Body of pancreas (tissue), 4 donors: ENCODE measurements at regions not wholly inside any gene's neighbourhood (a gene's known extent, or its start where the extent isn't known, plus 50 kb on each side); places are given as distances from the start of the nearest gene placed in this dataset.
"Not testable (repeated sequence)": the region's sequence is repeated elsewhere in the genome, so short reads cannot be mapped to it uniquely, and the experiment has no call there.

ENCODE experiments used
- ATAC-seq: fragments of 150-250 bp; one replicate; pipeline ENCODE4 v1.9.1; 2016
- DNase-seq, 4 donors: peaks; one replicate each; pipeline ENCODE4 v3.0.0-alpha.2; 2019
- H3K27ac ChIP-seq, 4 donors: fragments of 200-600 bp; sonication (generic); 1 replicate in 3 of 4; 2 replicates in 1 of 4; pipeline versions ENCODE4 v1.5.1 to v1.6.1; 2016 to 2019; ENCODE audit warnings: mild to moderate bottlenecking in 1 of 4, mixed read lengths in 1 of 4, moderate library complexity in 1 of 4
- H3K27me3 ChIP-seq, 2 donors: fragments of 200-600 bp; sonication (generic); one replicate each; pipeline ENCODE4 v1.6.0; 2016; ENCODE audit warnings: mild to moderate bottlenecking in 1 of 2
- H3K36me3 ChIP-seq, 2 donors: fragments of 200-600 bp; sonication (generic); replicated peaks in 1 of 2; 2 replicates each; pipeline ENCODE4 v1.5.1; 2016; ENCODE audit warnings: low read depth in 2 of 2; ENCODE audit not compliant: insufficient read depth in 1 of 2
- H3K4me1 ChIP-seq: fragments of 200-600 bp; sonication (generic); one replicate; pipeline ENCODE4 v1.6.0; 2016
- H3K4me3 ChIP-seq, 2 donors: fragments of 200-600 bp; sonication (generic); 1 replicate in 1 of 2; 2 replicates in 1 of 2; pipeline ENCODE4 v1.5.1; 2016 to 2019
- H3K9me3 ChIP-seq, 3 donors: fragments of 200-600 bp; sonication (generic); 1 replicate in 2 of 3; 2 replicates in 1 of 3; pipeline ENCODE4 v1.5.1; 2016
- POLR2A ChIP-seq, 3 donors: fragments of 450-650 bp; IDR thresholded peaks; one replicate each; pipeline ENCODE4 v1.6.1; 2016; ENCODE audit warnings: antibody characterized with exemption in 3 of 3, mild to moderate bottlenecking in 2 of 3
- WGBS, 2 donors: methylation state at CpG; one replicate each; pipeline ENCODE4 v1.1.5; 2017; 5-methylcytosine and 5-hydroxymethylcytosine counted together
- intact Hi-C: fragments of 100-400 bp; cut with DNase I; formaldehyde crosslinking; loops from one replicate; pipeline ENCODE4 v1.15.1; 2023
- TF ChIP-seq, protein P1 (sequence below), 7 experiments: fragments of 450-650 bp in 4 of 7; fragments of 200-600 bp in 3 of 7; sonication (generic) in 3 of 7; IDR thresholded peaks; one replicate each; pipeline ENCODE4 v1.5.1; 2016 to 2019; ENCODE audit warnings: antibody characterized with exemption in 7 of 7

GRCh38 chr6:125380474-125380873 lies 78.7 kb upstream of the HDDC2 start:
- no peak overlapping the region for H3K27ac ChIP-seq
- no peaks in the 10 kb centered on the region for H3K27me3 ChIP-seq
- TF ChIP-seq, protein P1, sequence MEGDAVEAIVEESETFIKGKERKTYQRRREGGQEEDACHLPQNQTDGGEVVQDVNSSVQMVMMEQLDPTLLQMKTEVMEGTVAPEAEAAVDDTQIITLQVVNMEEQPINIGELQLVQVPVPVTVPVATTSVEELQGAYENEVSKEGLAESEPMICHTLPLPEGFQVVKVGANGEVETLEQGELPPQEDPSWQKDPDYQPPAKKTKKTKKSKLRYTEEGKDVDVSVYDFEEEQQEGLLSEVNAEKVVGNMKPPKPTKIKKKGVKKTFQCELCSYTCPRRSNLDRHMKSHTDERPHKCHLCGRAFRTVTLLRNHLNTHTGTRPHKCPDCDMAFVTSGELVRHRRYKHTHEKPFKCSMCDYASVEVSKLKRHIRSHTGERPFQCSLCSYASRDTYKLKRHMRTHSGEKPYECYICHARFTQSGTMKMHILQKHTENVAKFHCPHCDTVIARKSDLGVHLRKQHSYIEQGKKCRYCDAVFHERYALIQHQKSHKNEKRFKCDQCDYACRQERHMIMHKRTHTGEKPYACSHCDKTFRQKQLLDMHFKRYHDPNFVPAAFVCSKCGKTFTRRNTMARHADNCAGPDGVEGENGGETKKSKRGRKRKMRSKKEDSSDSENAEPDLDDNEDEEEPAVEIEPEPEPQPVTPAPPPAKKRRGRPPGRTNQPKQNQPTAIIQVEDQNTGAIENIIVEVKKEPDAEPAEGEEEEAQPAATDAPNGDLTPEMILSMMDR (IDR thresholded peaks at IDR 0.05) = no peak
- TF ChIP-seq POLR2A (IDR thresholded peaks at IDR 0.05) = no peak
- H3K9me3 ChIP-seq = no peaks in the 10 kb centered on the region
- intact Hi-C loops = no loop called here
- H3K4me3 ChIP-seq = no peak overlapping the region
- no peaks in the 10 kb centered on the region for H3K4me1 ChIP-seq
- DNase-seq (no peak), ATAC-seq (no peak)
- no peaks in the 10 kb centered on the region for H3K36me3 ChIP-seq
- 90 to 91% methylated on average over 5 of the region's 5 CpGs for WGBS, 2 donors

DNA sequence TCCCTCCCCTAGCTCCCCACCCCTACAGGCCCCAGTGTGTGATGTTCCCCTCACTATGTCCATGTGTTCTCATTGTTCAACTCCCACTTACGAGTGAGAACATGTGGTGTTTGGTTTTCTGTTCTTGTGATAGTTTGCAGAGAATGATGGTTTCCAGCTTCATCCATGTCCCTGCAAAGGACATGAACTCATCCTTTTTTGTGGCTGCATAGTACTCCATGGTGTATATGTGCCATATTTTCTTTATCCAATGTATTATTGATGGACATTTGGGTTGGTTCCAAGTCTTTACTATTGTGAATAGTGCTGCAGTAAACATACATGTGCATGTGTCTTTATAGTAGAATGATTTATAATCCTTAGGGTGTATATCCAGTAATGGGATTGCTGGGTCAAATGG lies 84.6 kb upstream of the HDDC2 start:
- H3K9me3 ChIP-seq, H3K4me1 ChIP-seq, H3K4me3 ChIP-seq, H3K27ac ChIP-seq, intact Hi-C loops, DNase-seq, H3K27me3 ChIP-seq, H3K36me3 ChIP-seq, ATAC-seq: not testable (repeated sequence)
- WGBS, 2 donors = 88 to 92% methylated on average over 1 of the region's 1 CpG

GRCh38 chr6:125392682-125393081 lies 90.9 kb upstream of the HDDC2 start:
- Histone ChIP-seq H3K36me3 (no peaks in the 10 kb centered on the region), H3K4me1 (no peaks in the 10 kb centered on the region), H3K27me3 (no peaks in the 10 kb centered on the region), H3K27ac (no peak overlapping the region), H3K9me3 (no peaks in the 10 kb centered on the region), H3K4me3 (no peak overlapping the region)
- no peak for TF ChIP-seq POLR2A (IDR thresholded peaks at IDR 0.05)
- TF ChIP-seq, protein P1 (IDR thresholded peaks at IDR 0.05) = no peak
- DNase-seq (no peak), ATAC-seq (no peak)
- intact Hi-C loops = no loop called here
- 58 to 68% methylated on average over 3 of the region's 3 CpGs for WGBS, 2 donors

DNA sequence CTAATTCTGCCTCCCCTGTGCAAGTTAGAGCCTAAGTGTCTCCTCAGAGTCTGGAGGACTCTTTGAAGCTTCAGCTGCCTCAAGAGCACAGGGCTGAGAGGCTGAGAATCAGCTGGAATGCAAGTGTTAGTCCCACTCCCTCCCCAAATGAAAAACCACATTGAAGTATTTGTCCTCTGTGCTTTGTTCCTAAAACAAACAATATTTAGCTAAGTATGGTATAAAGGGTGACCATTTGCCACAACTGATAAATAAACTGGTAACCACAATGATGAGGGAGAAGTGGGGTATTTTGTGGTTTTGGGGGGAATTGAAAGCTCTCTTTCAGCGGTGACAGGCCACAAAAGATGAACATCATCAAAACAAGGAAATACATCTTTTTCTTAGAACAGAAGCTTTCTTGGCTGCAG lies 91.7 kb upstream of the HDDC2 start:
- Histone ChIP-seq H3K36me3 (no peaks in the 10 kb centered on the region), H3K27me3 (no peaks in the 10 kb centered on the region), H3K4me3 (no peak overlapping the region), H3K9me3 (no peaks in the 10 kb centered on the region), H3K27ac (no peak overlapping the region), H3K4me1 (no peaks in the 10 kb centered on the region)
- TF ChIP-seq POLR2A (IDR thresholded peaks at IDR 0.05) = no peak
- TF ChIP-seq, protein P1 (IDR thresholded peaks at IDR 0.05) = no peak
- DNase-seq (no peak), ATAC-seq (no peak)
- WGBS, 2 donors = 55 to 75% methylated on average over 1 of the region's 1 CpG
- intact Hi-C loops = no loop called here

- Histone ChIP-seq H3K27me3 (no peaks in the 10 kb centered on the region), H3K4me3 (no peak overlapping the region), H3K4me1 (no peaks in the 10 kb centered on the region), H3K27ac (no peak overlapping the region), H3K36me3 (no peaks in the 10 kb centered on the region), H3K9me3 (no peaks in the 10 kb centered on the region)
- ATAC-seq = no peak
- DNase-seq = no peak
- TF ChIP-seq, protein P1 (IDR thresholded peaks at IDR 0.05) = no peak
- no peak for TF ChIP-seq POLR2A (IDR thresholded peaks at IDR 0.05)
- 53 to 57% methylated on average over 1 of the region's 1 CpG for WGBS, 2 donors
- intact Hi-C loops = no loop called here
Measured at GRCh38 chr6:125406741-125407140, 105.0 kb upstream of the HDDC2 start.
